HG02973 (cell line): ENCODE measurements at regions not wholly inside any gene's neighbourhood (a gene's known extent, or its start where the extent isn't known, plus 50 kb on each side); places are given as distances from the start of the nearest gene placed in this dataset.

Experiments
- ATAC-seq: cut with Tn5 transposase; IDR thresholded peaks from one replicate; pipeline ENCODE4 v1.9.1; 2021; ENCODE audit warnings: moderate library complexity; ENCODE audit not compliant: unreplicated experiment

DNA sequence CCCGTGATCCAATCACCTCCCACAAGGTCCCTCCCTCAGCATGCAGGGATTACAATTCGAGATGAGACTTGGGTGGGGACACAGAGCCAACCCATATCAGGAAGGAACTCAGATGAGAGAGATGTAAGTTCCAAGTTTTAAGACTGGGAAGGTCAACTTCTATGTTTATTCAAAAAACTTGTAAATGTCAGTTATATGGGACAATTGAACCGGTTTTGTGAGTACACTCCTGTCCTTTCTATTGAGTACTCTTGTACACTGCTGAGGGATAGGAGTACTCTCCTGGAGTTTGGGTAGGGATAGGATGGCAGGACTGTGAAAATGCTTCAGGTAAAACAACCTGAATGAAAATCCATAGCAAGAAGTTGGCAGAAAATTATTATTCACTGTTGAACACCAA, 239.1 kb downstream of the ZNF674 start:
- ATAC-seq: no peak

GRCh38 chrX:46305431-46305830, 239.8 kb downstream of the ZNF674 start:
- ATAC-seq: no peak

GRCh38 chrX:46301903-46302302, 243.3 kb downstream of the ZNF674 start:
- no peak for ATAC-seq

DNA sequence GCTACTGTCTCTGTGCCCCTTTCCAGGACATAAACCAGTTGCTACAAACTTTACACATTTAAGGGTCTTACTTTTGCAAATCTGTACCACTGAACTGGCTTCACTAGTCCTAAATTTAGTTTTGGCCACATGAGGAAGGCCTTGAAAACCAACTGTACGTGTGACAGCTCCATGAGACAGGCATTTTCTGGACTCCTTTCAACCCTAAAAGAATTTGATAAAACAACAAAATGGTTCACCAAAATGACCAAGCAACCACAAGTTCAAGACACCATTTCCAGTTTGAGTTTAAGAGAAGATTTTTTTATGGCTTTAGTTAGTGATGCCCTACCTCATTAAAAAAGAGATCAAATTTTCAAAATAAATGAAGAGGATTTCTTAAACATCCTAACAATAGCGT, 246.4 kb downstream of the ZNF674 start:
- ATAC-seq: no peak

GRCh38 chrX:46295963-46296362, 249.3 kb downstream of the ZNF674 start:
- ATAC-seq: no peak

DNA sequence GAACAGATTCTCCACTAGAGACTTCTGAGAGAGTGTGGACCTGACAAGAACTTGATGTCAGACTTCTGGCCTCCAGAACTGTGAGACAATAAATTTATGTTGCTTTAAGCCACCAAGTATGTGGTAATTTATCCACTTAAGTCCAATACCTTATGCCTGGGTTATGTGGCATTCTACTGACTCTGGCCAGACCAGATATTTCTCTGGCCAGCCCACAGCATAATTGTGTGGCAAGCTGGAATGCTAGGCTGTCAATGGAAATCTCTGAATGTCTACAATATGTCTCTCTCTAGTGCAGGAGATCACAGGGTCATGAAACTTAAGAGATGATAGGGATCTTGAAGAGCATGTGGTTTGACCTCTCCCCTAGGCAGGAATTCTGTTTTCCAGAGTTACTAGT, 251.0 kb downstream of the ZNF674 start:
- ATAC-seq: no peak

GRCh38 chrX:46279925-46280313, 265.3 kb downstream of the ZNF674 start:
- no peak for ATAC-seq

GRCh38 chrX:46279214-46279924, 265.9 kb downstream of the ZNF674 start:
- no peak for ATAC-seq

- ATAC-seq: no peak
Measured at GRCh38 chrX:46278572-46278971, 266.6 kb downstream of the ZNF674 start.

DNA sequence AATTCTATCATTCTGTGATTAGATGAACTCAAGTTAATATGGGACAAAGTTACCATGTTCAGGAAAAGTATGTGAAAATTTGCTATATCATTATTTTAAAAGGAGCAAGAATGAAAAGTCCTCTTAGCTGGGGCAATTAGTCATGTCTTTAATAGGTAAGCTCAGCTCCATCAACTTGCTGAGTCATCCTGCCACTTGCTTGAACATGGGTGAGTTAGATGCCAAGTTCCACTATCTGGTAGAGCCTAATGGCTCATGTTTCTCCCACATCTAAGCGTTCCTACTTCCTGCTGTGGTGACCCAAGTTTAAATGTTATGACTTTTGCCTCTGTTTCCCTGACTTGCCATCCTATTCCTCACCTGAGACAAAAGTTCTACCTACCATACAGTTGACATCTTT, 276.8 kb downstream of the ZNF674 start:
- no peak for ATAC-seq

- no peak for ATAC-seq
Measured at GRCh38 chrX:46263494-46263893, 281.7 kb downstream of the ZNF674 start.

DNA sequence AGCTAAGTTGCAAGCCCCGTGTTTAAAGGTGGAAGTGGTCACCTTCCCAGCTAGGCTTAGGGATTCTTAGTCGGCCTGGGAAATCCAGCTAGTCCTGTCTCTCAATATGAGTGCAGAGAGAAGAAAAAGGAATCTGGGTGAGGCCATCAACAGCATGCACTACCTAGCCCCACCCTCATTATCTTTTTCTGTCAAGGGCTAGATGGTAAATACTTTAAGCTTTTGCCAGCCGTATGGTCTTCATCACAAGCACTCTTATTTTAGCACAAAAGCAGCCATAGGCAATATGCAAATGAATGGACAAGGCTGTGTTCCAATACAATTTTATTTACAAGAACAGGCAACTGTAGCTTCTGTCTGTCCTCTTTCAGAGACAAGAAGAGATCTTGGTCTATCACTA, 282.9 kb downstream of the ZNF674 start:
- no peak for ATAC-seq

- no peak for ATAC-seq
Measured at GRCh38 chrX:46260499-46260898, 284.7 kb downstream of the ZNF674 start.

GRCh38 chrX:46258356-46258755, 286.9 kb downstream of the ZNF674 start:
- ATAC-seq: no peak

DNA sequence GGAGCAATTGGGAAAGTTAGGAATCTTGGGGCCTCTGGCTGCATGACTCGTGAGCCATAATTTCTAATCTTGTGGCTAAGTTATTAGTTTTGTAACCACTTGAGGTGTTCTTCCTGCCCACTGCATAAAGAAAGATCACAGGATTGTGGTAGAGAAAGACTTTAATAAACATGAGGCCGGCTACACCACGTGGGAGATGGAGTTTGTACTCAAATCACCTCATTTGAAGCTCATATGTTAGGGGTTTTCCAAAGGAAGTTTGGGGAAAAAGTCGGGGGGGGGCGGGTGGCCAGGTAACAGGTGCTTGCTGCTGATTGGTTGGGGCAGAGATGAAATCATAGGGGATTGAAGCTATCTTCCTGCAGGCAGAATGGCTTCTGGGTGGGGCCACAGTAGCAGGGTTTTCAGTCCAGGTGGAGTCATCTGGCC, 287.8 kb downstream of the ZNF674 start:
- no peak for ATAC-seq

DNA sequence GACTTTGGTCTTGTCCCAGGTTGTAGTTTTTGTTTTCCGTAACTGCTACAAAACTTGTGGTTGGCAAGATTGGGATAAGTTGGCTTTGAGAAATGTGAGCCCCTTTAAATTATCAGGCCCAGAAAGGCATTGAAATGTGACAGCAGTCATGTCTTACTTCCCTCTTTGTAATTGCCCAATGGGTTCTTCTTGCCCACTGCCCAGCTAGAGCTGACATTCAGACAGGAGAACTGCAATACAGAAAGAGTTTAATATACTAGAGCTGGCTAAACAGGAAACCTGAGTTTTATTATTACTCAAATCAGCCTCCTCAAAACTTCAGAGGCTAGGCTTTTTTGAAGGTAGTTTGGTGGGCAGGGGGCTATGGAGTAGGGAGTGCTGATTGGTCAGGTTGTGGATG, 288.3 kb downstream of the ZNF674 start:
- no peak for ATAC-seq

DNA sequence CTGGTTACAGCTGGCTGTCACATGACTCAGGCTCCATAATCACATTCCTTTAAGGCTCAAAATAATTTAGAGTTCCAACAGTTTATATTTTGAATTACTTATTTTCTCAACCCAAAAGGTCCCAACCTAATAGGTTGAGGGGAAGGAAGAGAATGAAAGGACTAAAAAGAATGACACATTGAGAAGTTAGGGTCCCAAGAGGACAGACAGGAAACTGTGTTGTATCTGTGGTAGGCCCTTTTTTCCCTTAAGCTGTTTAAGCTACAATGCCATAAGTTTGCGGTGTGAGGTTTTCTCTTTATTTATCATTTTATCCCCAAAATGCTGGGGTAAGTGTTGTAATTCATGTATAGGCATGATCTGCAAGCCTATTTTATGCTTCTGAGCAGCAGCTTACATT, 290.2 kb downstream of the ZNF674 start:
- no peak for ATAC-seq

DNA sequence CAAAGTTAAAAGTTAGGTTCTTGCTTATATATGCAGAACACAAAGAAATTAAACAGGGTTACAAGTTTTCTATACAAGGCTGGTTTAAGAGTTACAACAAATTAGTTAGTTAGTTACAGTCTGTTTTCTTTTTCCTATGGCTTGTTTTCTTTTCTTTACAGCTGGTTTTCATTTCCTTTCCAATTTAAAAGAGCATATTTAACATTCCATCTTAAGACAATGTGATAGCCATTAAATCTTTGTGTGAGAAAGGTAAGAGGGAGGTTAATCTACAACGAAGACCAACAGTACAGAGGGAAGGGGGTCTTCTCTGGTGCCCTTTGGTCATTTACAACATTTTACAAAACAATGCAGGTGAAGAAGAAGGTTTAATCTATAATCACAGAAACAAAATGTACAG, 290.6 kb downstream of the ZNF674 start:
- ATAC-seq: no peak

- no peak for ATAC-seq
Measured at GRCh38 chrX:46251755-46252154, 293.5 kb downstream of the ZNF674 start.

DNA sequence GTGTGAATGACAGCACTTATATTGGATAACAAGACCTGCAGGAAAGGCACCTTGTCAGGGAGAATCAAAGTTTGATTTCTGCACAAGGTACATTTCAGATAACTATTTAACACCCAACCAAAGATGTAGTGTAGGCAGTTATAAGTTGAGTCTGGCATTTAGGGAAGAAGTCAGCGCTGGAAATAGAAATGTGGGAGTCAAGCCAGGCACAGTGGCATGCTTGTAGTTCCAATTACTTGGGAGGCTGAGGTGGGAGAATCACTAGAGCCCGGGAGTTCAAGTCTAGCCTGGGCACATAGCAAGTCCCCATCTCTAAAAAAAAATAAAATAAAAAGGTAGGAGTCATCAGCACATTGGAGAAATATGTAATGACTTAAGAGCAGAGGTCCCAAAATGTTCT, 295.1 kb downstream of the ZNF674 start:
- ATAC-seq: no peak

- no peak for ATAC-seq
Measured at GRCh38 chrX:46247456-46247855, 297.8 kb downstream of the ZNF674 start.

DNA sequence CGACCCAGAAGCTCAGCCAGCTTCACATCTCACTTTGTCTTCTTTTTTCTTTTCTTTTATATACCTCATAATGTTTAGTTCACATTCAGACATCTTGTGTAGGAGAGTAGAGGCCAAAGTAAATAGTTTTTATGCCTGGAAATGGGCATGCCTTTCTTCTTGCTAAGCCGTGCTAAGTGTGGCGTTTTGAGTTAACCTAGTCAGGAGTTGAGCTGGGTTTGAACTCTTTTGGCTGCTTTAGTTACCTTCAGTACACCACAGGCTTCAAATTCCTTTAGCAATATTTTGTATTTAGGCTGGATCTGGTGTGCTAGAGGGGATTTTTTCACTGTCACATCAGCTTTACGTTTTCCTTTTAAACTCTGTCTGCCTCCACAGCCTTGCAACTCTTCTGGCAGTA, 300.8 kb downstream of the ZNF674 start:
- no peak for ATAC-seq

- no peak for ATAC-seq
Measured at GRCh38 chrX:46236411-46236810, 308.8 kb downstream of the ZNF674 start.
